GM18502 (cell line): ENCODE measurements at regions not wholly inside any gene's neighbourhood (a gene's known extent, or its start where the extent isn't known, plus 50 kb on each side); places are given as distances from the start of the nearest gene placed in this dataset.

Experiments used
- ATAC-seq: cut with Tn5 transposase; IDR thresholded peaks from one replicate; pipeline ENCODE4 v1.9.1; 2021; ENCODE audit warnings: mild to moderate bottlenecking; ENCODE audit not compliant: unreplicated experiment, poor library complexity

GRCh38 chr13:33727297-33728083, 90.5 kb upstream of the RFC3 start:
- no peak for ATAC-seq

GRCh38 chr13:33728271-33729037, 89.5 kb upstream of the RFC3 start:
- ATAC-seq: peak; percentile 89

DNA sequence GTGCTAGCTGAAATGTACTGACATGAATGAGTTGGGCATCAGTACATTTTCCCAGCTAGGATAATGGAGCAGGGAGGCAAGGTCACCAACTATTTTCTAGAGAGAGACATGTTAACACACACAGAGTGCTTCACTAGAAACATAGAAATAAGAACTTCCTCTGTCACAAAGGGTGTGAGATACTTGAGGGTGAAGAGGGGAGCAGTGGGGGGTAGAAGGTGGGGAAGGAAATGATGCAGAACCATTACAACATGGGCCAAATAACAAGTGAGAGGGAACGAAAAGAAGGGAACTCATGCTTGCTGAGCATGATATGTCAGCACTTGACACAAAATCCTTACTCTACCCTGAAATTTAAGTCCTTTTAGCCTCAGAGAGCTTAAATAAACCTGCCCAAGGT, 87.8 kb upstream of the RFC3 start:
- no peak for ATAC-seq

DNA sequence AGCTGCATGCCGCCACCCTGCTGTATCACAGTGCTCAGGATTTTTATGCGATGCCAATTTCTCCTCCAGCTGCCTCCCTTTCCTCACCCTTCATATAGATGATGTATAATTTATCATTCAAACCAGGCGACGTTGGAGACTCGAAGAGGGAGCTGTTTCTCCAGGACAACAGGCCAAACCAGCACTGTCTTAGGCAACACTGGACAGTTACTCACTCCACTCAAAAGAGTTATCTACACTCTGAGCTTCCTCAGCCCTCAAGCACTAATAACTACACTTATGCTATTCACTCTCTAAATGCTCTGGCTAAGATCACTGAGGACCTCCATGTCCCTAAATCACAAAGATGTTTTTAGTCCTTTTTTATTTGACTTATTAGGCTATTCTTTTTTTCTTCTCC, 87.3 kb upstream of the RFC3 start:
- ATAC-seq: no peak

GRCh38 chr13:33735276-33735675, 82.7 kb upstream of the RFC3 start:
- no peak for ATAC-seq

DNA sequence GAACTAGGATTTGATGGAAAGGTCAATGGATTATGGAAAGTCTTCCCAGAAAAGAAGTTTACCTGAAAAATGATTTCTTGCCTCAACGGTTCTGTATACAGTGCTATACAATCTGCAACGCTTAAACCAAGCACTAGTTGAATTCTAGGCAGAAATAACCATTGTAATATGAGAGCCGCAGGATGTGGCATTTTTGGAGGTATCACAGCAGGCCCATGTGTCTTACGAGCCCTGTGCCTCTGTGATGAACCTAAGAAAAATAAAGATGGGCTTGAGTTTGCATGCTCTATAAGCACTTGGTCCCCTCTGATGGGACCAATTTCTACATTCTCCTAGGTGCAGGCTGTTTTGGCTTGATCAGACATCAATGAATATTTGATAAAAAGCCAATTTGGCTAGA, 78.7 kb upstream of the RFC3 start:
- no peak for ATAC-seq

DNA sequence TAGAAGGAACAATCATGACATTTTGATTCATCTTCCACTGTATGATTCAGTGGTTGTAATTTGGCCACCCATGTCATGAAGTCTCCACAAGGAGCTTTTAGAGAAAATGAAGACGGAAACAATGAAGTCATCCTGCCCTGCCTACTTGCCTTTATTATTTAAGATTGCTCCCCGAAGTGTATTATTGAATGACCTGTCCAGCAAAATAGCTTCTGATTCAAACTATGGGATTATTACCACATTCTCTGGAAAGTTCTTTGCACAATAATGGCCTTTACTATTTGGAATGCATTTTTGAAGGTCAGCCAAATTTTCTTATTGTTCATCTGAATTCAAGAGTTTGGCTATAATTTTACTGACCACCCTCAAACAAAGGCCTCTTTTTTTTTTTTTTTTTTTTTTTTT, 77.8 kb upstream of the RFC3 start:
- ATAC-seq: no peak

- ATAC-seq: no peak
Measured at GRCh38 chr13:33742321-33742720, 75.6 kb upstream of the RFC3 start.

GRCh38 chr13:33743438-33744368, 74.2 kb upstream of the RFC3 start:
- peak; percentile 83 for ATAC-seq

DNA sequence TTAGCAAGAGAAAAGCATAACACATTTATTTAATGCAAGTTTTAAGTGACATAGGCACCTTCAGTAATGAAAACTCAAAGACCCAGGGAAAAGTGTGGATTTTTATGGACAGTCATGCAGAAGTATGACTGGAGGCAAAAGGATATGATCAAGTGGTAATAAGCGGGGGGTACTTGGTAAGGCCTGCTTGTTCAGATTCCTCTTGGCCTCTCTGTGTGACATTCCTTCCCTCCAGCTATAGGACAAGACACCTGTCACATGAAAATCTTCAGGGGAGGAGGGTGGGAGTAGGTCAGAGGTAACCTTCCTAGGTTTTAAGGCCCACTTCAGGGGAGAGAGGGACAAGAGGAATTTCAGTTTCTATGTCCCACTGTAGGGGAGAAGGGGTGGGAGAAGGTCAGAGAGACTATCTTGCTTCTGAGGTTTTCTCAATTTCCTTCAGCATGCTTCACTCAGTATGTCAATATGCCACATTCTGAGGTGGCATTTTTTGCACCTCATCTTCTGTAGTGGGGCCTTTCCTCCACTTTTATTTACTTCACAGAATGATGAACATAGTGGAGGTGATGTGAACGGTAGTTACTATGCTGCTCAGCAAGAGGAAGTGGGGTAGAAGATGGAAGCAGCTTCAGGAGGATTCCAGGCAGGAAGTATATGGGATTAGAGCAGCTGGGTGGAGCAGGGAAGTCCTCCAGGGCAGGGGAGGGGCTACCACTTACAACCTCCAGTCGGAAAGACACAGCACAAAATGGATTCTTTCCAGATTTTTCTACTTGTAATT, 73.2 kb upstream of the RFC3 start:
- ATAC-seq: no peak

- ATAC-seq: peak; percentile 65
Measured at GRCh38 chr13:33745370-33746324, 72.3 kb upstream of the RFC3 start.

- ATAC-seq: no peak
Measured at GRCh38 chr13:33746867-33747266, 71.1 kb upstream of the RFC3 start.

- no peak for ATAC-seq
Measured at GRCh38 chr13:33751151-33751550, 66.8 kb upstream of the RFC3 start.

DNA sequence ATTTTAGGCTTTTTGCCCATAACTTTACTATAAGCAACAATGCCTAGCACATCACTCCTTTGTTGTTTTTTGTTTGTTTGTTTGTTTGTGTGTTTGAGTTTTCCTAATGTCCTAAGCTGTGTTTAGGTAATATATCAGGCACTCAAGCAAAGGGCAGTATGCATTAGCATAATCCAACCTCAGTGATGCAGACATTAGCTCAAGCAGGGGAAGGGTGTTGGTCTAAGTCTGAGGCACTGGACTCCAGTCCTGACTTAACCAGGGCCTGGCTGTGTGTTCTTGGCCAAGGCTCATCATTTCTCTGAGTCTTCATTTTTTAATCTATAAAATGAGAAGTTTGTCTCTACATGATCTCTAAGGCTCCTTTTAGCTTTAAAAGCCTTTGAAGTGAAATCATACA, 65.9 kb upstream of the RFC3 start:
- ATAC-seq: no peak

DNA sequence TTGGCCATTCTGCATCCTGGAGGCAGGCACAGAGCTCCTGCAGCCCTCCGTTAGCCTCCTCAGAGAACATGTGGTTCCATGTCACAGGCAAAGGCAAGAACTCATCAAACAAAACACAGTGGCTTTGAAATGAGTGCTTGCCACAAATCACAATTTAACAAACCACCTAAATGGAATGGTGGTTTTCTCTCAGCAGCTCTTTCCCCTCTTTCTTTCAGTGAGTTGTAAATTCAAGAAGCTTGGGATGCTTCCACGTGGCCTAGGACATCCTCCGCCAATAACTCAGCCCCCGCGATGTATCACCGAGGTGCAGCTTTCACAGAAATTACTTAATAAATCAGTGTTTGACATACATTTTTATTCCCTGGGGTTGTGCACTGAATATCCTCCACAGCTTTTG, 65.4 kb upstream of the RFC3 start:
- ATAC-seq: no peak

DNA sequence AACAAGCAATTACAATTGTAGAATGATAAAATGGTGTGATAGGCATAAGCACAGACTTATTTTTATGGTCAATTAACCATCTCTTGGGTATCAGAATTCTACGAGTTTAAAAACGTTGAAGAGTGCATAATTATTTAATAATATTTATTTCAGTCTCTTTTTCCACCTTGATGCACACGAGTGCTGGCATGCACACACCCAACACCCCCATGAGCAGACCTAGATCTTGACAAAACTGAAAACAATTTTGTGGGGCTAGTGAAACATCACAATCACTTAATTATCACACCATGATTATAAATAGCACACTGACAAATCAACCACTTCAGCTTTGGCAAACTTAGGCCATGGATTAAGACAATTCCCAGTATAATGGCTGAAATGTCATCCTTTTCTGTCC, 61.0 kb upstream of the RFC3 start:
- no peak for ATAC-seq

- ATAC-seq: peak; percentile 91
Measured at GRCh38 chr13:33757713-33758112, 60.2 kb upstream of the RFC3 start.

- peak; percentile 92 for ATAC-seq
Measured at GRCh38 chr13:33758113-33758512, 59.8 kb upstream of the RFC3 start.

DNA sequence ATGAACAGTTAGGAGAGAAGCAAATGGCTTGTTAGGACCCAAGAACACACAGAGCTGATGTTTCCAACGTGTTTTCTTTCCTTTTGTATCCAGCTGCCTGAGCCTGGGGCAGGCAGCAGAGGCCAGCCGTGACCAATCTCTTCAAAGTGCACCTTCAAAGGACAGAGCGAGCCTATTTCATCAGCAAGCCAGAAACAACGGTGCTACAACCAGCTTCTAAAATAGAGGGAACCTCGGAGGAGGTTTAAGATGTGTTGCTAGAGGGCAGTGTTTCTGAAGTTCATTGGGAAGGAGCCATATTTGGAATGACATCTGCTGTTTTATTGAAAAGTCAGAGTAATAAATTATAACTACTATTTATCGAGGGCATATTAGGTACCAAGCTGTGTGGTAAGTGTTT, 56.2 kb upstream of the RFC3 start:
- ATAC-seq: no peak
